Gastrocnemius medialis (tissue), 4 donors: ENCODE measurements at regions not wholly inside any gene's neighbourhood (a gene's known extent, or its start where the extent isn't known, plus 50 kb on each side); places are given as distances from the start of the nearest gene placed in this dataset.

Experiments used
- ATAC-seq, 2 donors: fragments of 150-250 bp; one replicate each; pipeline ENCODE4 v1.9.1; 2016
- DNase-seq, 2 donors: peaks; one replicate each; pipeline ENCODE4 v3.0.0-alpha.2; 2019
- H3K27ac ChIP-seq, 4 donors: fragments of 200-600 bp; sonication (generic); 1 replicate in 1 of 4; 2 replicates in 3 of 4; pipeline ENCODE4 v1.5.1; 2016 to 2018; ENCODE audit warnings: mild to moderate bottlenecking in 2 of 4, moderate library complexity in 1 of 4
- H3K27me3 ChIP-seq, 3 donors: fragments of 200-600 bp; sonication (generic) in 2 of 3; 1 replicate in 1 of 3; 2 replicates in 2 of 3; pipeline versions ENCODE4 v1.5.1 to v1.6.0; 2016 to 2019; ENCODE audit warnings: mild to moderate bottlenecking in 1 of 3, moderate library complexity in 1 of 3
- H3K36me3 ChIP-seq, 2 donors: fragments of 200-600 bp; sonication (generic) in 1 of 2; one replicate each; pipeline ENCODE4 v1.5.1; 2017 to 2018
- H3K4me1 ChIP-seq, 2 donors: fragments of 200-600 bp; sonication (generic) in 1 of 2; one replicate each; pipeline ENCODE4 v1.5.1; 2016 to 2017; ENCODE audit warnings: mild to moderate bottlenecking in 2 of 2
- H3K4me3 ChIP-seq, 4 donors: fragments of 200-600 bp; sonication (generic) in 3 of 4; 1 replicate in 1 of 4; 2 replicates in 3 of 4; pipeline ENCODE4 v1.5.1; 2016 to 2019; ENCODE audit warnings: mild to moderate bottlenecking in 2 of 4
- H3K9me3 ChIP-seq, 3 donors: fragments of 200-600 bp; sonication (generic) in 2 of 3; 1 replicate in 1 of 3; 2 replicates in 2 of 3; pipeline ENCODE4 v1.5.1; 2016 to 2019
- POLR2A ChIP-seq, 2 donors: fragments of 450-650 bp; IDR thresholded peaks; one replicate each; pipeline ENCODE4 v1.6.1; 2017; ENCODE audit warnings: antibody characterized with exemption in 2 of 2, mild to moderate bottlenecking in 2 of 2, moderate library complexity in 2 of 2
- in situ Hi-C, 4 donors: fragments of 200-750 bp; cut with MboI; loops; one replicate each; pipeline versions ENCODE4 v1.15.0 to v1.8.0; 2017; ENCODE audit warnings: low sequenced_read_pairs in 4 of 4
- intact Hi-C: fragments of 100-400 bp; cut with DNase I; formaldehyde crosslinking; loops from one replicate; pipeline ENCODE4 v1.15.1; 2023; ENCODE audit warnings: low total_unique reads
- TF ChIP-seq, protein P1 (sequence below), 5 experiments: fragments of 450-650 bp in 3 of 5; fragments of 200-600 bp in 2 of 5; sonication (generic) in 2 of 5; IDR thresholded peaks in 4 of 5; conservative IDR thresholded peaks in 1 of 5; 1 replicate in 4 of 5; 2 replicates in 1 of 5; pipeline ENCODE4 v1.5.1; 2016 to 2019; ENCODE audit warnings: antibody characterized with exemption in 5 of 5, mild to moderate bottlenecking in 3 of 5, moderate library complexity in 3 of 5

DNA sequence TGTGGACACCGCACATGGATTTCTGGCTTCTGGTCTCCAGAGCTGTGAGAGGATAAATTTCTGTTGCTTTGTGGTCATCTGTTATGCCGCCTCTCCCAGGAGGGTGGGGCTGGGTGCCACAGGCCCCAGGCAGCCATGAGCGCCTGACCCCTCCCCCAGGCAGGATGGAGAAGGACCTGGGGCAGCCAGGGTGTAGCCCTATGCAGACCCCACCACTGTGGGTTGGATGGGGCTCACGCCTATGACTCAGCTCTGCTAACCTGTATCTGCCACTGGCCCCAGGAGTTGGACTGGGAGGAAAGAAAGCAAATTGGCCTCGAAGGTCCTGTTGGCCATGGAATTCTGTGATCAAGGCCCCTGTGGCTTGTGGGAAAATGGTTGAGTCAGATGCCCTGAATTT, 1351.1 kb downstream of the BRD1 start:
- DNase-seq (no peak), ATAC-seq (no peak)
- Histone ChIP-seq H3K27ac (no peak overlapping the region), H3K9me3 (no peaks in the 10 kb centered on the region), H3K27me3 (no peaks in the 10 kb centered on the region), H3K36me3 (no peaks in the 10 kb centered on the region), H3K4me3 (no peak overlapping the region), H3K4me1 (no peaks in the 10 kb centered on the region)
- no peak for TF ChIP-seq POLR2A (IDR thresholded peaks at IDR 0.05)
- TF ChIP-seq, protein P1, sequence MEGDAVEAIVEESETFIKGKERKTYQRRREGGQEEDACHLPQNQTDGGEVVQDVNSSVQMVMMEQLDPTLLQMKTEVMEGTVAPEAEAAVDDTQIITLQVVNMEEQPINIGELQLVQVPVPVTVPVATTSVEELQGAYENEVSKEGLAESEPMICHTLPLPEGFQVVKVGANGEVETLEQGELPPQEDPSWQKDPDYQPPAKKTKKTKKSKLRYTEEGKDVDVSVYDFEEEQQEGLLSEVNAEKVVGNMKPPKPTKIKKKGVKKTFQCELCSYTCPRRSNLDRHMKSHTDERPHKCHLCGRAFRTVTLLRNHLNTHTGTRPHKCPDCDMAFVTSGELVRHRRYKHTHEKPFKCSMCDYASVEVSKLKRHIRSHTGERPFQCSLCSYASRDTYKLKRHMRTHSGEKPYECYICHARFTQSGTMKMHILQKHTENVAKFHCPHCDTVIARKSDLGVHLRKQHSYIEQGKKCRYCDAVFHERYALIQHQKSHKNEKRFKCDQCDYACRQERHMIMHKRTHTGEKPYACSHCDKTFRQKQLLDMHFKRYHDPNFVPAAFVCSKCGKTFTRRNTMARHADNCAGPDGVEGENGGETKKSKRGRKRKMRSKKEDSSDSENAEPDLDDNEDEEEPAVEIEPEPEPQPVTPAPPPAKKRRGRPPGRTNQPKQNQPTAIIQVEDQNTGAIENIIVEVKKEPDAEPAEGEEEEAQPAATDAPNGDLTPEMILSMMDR (IDR thresholded peaks at IDR 0.05 in 4 of 5, conservative IDR thresholded peaks at IDR 0.05 in 1 of 5): no peak
- intact Hi-C loops (no loop called here), in situ Hi-C loops (no loop called here)

DNA sequence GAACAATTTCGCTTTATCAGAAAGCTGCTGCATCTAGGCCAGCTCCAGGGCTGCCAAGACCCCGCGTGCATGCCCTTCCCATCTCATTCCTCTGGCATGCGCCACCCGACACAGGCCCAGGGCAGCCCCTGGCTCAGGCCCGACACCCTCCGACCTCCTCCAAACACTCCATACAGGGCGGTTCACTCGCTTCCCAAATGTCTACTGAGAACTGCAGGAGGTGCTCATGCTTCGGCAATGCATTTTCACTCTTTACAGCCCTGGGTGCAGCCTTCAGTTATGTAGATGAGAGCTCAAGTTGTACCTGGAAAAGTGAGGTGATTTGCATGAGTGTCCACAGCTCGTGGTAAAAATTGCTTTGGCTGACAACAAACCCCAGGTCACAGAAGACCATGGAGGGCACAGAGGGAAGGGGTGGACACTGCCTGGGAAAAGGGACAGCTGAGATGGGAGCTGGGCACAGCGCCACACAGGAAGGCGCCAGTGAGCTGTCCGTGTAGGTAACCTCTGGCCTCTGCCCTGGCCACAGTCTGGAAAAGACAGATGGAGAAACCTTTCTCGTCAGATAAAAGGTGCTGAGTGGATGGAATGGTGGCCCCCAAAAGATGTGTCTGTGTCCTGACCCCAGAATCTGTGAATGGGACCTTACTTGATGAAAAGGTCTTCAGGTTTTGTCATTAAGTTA, 1351.9 kb downstream of the BRD1 start:
- Histone ChIP-seq H3K9me3 (no peaks in the 10 kb centered on the region), H3K36me3 (no peaks in the 10 kb centered on the region), H3K27ac (no peak overlapping the region), H3K4me1 (no peaks in the 10 kb centered on the region), H3K4me3 (no peak overlapping the region), H3K27me3 (no peaks in the 10 kb centered on the region)
- in situ Hi-C loops: no loop called here
- intact Hi-C loops: no loop called here
- no peak for ATAC-seq
- DNase-seq: no peak
- TF ChIP-seq, protein P1 (IDR thresholded peaks at IDR 0.05 in 4 of 5, conservative IDR thresholded peaks at IDR 0.05 in 1 of 5): no peak
- TF ChIP-seq POLR2A (IDR thresholded peaks at IDR 0.05): no peak

DNA sequence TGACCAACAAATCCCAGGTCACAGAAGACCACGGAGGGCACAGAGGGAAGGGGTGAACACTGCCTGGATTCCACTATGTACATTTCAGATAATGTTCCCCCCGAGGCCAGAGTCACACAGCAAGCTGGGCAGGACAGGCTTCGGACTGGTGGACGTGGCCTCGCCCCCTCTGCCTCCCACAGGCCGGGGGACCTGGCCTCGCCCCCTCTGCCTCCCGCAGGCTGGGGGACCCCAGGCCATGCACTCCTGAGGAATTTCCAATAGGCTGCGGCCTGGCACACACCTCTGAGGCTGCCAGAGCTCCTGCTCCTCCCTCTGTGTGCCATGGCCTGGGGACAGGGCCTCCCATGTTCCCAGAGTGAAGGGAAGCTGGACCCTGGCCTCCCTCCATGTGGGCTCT, 1352.8 kb downstream of the BRD1 start:
- Histone ChIP-seq H3K36me3 (no peaks in the 10 kb centered on the region), H3K4me3 (no peak overlapping the region), H3K9me3 (no peaks in the 10 kb centered on the region), H3K27me3 (no peaks in the 10 kb centered on the region), H3K27ac (no peak overlapping the region), H3K4me1 (no peaks in the 10 kb centered on the region)
- in situ Hi-C loops: loop anchor here in 1 of 4 donors (25.0 kb wide), 1 partner anchor 87 kb away; no protein-coding TSS in a partner anchor
- intact Hi-C loops: no loop called here
- no peak for ATAC-seq
- no peak for TF ChIP-seq POLR2A (IDR thresholded peaks at IDR 0.05)
- TF ChIP-seq, protein P1 (IDR thresholded peaks at IDR 0.05 in 4 of 5, conservative IDR thresholded peaks at IDR 0.05 in 1 of 5): no peak
- DNase-seq: no peak

DNA sequence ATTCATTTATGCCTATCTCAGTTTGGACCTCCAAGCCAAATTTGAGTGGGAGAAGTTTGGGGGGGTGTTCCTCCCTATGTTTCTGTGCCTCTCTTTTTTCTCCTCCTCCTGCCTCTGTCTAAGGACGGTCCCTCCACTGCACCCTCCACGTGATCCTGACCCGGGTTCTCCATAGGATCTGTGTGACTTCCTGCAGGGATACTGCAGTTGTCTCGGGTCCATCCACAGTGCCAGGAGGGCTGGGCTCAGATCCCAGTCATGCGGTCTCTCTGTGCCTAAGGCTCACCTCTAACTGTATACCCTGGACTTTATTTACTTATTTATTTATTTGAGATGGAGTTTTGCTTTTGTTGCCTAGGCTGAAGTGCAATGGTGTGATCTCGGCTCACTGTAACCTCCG, 1354.5 kb downstream of the BRD1 start:
- TF ChIP-seq, protein P1 (IDR thresholded peaks at IDR 0.05 in 4 of 5, conservative IDR thresholded peaks at IDR 0.05 in 1 of 5): no peak
- TF ChIP-seq POLR2A (IDR thresholded peaks at IDR 0.05): no peak
- Histone ChIP-seq H3K36me3 (no peaks in the 10 kb centered on the region), H3K27me3 (no peaks in the 10 kb centered on the region), H3K4me1 (no peaks in the 10 kb centered on the region), H3K9me3 (no peaks in the 10 kb centered on the region), H3K27ac (no peak overlapping the region), H3K4me3 (no peak overlapping the region)
- DNase-seq (no peak), ATAC-seq (no peak)
- in situ Hi-C loops (loop anchor here in 1 of 4 donors (25.0 kb wide), 1 partner anchor 89 kb away; no protein-coding TSS in a partner anchor), intact Hi-C loops (no loop called here)
